ENCODE measurements at regions not wholly inside any gene's neighbourhood (a gene's known extent, or its start where the extent isn't known, plus 50 kb on each side); places are given as distances from the start of the nearest gene placed in this dataset.

DNA sequence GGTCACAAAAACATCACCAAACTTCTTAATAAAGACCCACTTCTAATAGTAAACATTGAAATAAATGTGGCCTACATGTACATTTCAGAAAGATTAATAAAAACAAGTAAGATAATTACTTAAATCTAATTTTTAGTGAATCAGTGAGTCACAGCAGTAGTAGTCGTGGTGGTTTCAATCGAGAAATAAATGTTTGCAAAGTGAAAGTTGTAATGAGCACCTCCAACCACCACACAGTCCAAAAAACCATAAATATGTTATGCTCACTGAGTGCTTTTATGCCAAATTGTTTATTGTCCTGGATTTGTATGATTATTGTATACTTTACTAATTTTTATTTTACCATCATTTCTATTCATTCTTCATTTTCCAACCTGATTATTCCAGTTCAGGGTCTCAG, 61.8 kb upstream of the SPOPL start:
- no peak for DNase-seq (ENCODE audit: low read depth in 1 of 2, low spot score in 1 of 2)
- no peaks in the 10 kb centered on the region for H3K27me3 ChIP-seq (ENCODE audit: insufficient read depth, poor library complexity, severe bottlenecking)
- H3K4me3 ChIP-seq (replicated peaks; ENCODE audit: insufficient read depth, low read length) = no peak overlapping the region
- H3K27ac ChIP-seq (replicated peaks) = no peak overlapping the region
- TF ChIP-seq POLR2AphosphoS5 (IDR thresholded peaks at IDR 0.05; ENCODE audit: low read depth) (no peak), GABPA (IDR thresholded peaks at IDR 0.05; ENCODE audit: low read depth) (no peak)
- TF ChIP-seq, protein P1, sequence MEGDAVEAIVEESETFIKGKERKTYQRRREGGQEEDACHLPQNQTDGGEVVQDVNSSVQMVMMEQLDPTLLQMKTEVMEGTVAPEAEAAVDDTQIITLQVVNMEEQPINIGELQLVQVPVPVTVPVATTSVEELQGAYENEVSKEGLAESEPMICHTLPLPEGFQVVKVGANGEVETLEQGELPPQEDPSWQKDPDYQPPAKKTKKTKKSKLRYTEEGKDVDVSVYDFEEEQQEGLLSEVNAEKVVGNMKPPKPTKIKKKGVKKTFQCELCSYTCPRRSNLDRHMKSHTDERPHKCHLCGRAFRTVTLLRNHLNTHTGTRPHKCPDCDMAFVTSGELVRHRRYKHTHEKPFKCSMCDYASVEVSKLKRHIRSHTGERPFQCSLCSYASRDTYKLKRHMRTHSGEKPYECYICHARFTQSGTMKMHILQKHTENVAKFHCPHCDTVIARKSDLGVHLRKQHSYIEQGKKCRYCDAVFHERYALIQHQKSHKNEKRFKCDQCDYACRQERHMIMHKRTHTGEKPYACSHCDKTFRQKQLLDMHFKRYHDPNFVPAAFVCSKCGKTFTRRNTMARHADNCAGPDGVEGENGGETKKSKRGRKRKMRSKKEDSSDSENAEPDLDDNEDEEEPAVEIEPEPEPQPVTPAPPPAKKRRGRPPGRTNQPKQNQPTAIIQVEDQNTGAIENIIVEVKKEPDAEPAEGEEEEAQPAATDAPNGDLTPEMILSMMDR (IDR thresholded peaks at IDR 0.05; ENCODE audit: insufficient read depth, low read length) = no peak
- TF ChIP-seq, protein P2, sequence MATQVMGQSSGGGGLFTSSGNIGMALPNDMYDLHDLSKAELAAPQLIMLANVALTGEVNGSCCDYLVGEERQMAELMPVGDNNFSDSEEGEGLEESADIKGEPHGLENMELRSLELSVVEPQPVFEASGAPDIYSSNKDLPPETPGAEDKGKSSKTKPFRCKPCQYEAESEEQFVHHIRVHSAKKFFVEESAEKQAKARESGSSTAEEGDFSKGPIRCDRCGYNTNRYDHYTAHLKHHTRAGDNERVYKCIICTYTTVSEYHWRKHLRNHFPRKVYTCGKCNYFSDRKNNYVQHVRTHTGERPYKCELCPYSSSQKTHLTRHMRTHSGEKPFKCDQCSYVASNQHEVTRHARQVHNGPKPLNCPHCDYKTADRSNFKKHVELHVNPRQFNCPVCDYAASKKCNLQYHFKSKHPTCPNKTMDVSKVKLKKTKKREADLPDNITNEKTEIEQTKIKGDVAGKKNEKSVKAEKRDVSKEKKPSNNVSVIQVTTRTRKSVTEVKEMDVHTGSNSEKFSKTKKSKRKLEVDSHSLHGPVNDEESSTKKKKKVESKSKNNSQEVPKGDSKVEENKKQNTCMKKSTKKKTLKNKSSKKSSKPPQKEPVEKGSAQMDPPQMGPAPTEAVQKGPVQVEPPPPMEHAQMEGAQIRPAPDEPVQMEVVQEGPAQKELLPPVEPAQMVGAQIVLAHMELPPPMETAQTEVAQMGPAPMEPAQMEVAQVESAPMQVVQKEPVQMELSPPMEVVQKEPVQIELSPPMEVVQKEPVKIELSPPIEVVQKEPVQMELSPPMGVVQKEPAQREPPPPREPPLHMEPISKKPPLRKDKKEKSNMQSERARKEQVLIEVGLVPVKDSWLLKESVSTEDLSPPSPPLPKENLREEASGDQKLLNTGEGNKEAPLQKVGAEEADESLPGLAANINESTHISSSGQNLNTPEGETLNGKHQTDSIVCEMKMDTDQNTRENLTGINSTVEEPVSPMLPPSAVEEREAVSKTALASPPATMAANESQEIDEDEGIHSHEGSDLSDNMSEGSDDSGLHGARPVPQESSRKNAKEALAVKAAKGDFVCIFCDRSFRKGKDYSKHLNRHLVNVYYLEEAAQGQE (IDR thresholded peaks at IDR 0.05; ENCODE audit: insufficient replicate concordance, low read depth) = no peak

DNA sequence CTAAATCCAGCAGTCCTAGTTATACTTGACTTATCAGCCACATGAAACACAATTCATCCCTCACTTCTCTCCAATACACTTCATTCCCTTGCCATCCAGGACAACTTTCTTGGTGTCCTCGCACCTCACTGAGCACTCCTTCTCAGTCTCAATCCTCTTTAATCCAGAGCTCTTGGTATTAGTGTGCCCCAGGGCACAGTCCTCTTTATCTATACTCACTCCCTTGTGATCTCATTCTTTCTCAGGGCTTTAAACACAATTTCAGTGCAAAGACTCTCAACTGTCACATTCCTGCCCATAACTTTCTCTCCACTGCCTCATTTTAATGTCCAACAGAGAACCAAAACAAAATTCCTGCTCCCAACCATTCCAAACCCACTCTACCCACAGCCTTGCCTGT, 60.8 kb upstream of the SPOPL start:
- H3K4me3 ChIP-seq (replicated peaks; ENCODE audit: insufficient read depth, low read length) = no peak overlapping the region
- TF ChIP-seq POLR2AphosphoS5 (IDR thresholded peaks at IDR 0.05; ENCODE audit: low read depth) = no peak
- TF ChIP-seq, protein P1 (IDR thresholded peaks at IDR 0.05; ENCODE audit: insufficient read depth, low read length) = no peak
- no peak for TF ChIP-seq GABPA (IDR thresholded peaks at IDR 0.05; ENCODE audit: low read depth)
- TF ChIP-seq, protein P2 (IDR thresholded peaks at IDR 0.05; ENCODE audit: insufficient replicate concordance, low read depth) = no peak
- no peak for TF ChIP-seq SPI1 (IDR thresholded peaks at IDR 0.05; ENCODE audit: borderline replicate concordance, low read depth)
- no peak for DNase-seq (ENCODE audit: low read depth in 1 of 2, low spot score in 1 of 2)
- no peak overlapping the region for H3K27ac ChIP-seq (replicated peaks)
- no peaks in the 10 kb centered on the region for H3K27me3 ChIP-seq (ENCODE audit: insufficient read depth, poor library complexity, severe bottlenecking)

DNA sequence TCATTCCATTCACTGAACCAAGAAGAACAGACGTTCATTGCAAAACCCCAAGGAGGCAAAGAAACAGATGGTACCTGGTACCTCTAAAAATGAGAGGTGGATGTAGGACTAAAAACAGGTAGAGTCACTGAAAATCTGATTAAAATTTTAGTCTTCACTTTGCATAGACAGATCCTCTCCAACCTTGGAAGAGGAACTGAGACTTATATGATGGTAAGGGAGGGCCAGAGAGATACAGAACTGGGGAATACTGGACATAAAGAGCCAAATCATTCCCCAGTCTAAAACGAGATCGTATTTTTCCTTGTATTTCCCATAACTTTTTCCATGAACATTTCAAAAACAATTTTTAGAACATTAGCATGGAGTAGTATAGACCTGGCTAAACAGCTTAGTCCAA, 59.7 kb upstream of the SPOPL start:
- Histone ChIP-seq H3K4me3 (replicated peaks; ENCODE audit: insufficient read depth, low read length) (no peak overlapping the region), H3K27me3 (ENCODE audit: insufficient read depth, poor library complexity, severe bottlenecking) (no peaks in the 10 kb centered on the region), H3K27ac (replicated peaks) (no peak overlapping the region)
- no peak for TF ChIP-seq SPI1 (IDR thresholded peaks at IDR 0.05; ENCODE audit: borderline replicate concordance, low read depth)
- TF ChIP-seq, protein P1 (IDR thresholded peaks at IDR 0.05; ENCODE audit: insufficient read depth, low read length) = no peak
- TF ChIP-seq POLR2AphosphoS5 (IDR thresholded peaks at IDR 0.05; ENCODE audit: low read depth) = no peak
- TF ChIP-seq, protein P2 (IDR thresholded peaks at IDR 0.05; ENCODE audit: insufficient replicate concordance, low read depth) = no peak
- no peak for TF ChIP-seq GABPA (IDR thresholded peaks at IDR 0.05; ENCODE audit: low read depth)
- DNase-seq (ENCODE audit: low read depth in 1 of 2, low spot score in 1 of 2) = no peak

Data from HL-60 (cell line).